Adrenal gland (tissue), 9 donors: ENCODE measurements at regions not wholly inside any gene's neighbourhood (a gene's known extent, or its start where the extent isn't known, plus 50 kb on each side); places are given as distances from the start of the nearest gene placed in this dataset.

Experiments used
- DNase-seq, 7 donors: peaks; one replicate each; pipeline ENCODE4 v3.0.0-alpha.2; 2019 to 2020
- H3K27ac ChIP-seq, 5 donors: fragments of 200-600 bp; sonication (generic) in 4 of 5; 1 replicate in 3 of 5; 2 replicates in 2 of 5; pipeline versions ENCODE4 v1.5.1 to v1.8.0; 2016 to 2020; ENCODE audit warnings: mild to moderate bottlenecking in 1 of 5
- H3K27me3 ChIP-seq: fragments of 200-600 bp; 2 replicates; pipeline ENCODE4 v1.8.0; 2021
- H3K36me3 ChIP-seq, 2 donors: fragments of 200-600 bp; replicated peaks in 1 of 2; 1 replicate in 1 of 2; 2 replicates in 1 of 2; pipeline versions ENCODE4 v1.5.1 to v1.8.0; 2018 to 2022
- H3K4me1 ChIP-seq, 2 donors: fragments of 200-600 bp; replicated peaks in 1 of 2; 1 replicate in 1 of 2; 2 replicates in 1 of 2; pipeline versions ENCODE4 v1.5.1 to v1.8.0; 2018 to 2021
- H3K4me3 ChIP-seq, 4 donors: fragments of 200-600 bp; sonication (generic) in 3 of 4; one replicate each; pipeline ENCODE4 v1.5.1; 2016 to 2018
- H3K9me3 ChIP-seq, 3 donors: fragments of 200-600 bp; sonication (generic) in 1 of 3; replicated peaks in 1 of 3; 1 replicate in 2 of 3; 2 replicates in 1 of 3; pipeline versions ENCODE4 v1.5.1 to v1.8.0; 2016 to 2021
- POLR2A ChIP-seq, 2 donors: fragments of 450-650 bp; IDR thresholded peaks; one replicate each; pipeline ENCODE4 v1.6.1; 2017; ENCODE audit warnings: antibody characterized with exemption in 2 of 2, mild to moderate bottlenecking in 2 of 2, moderate library complexity in 1 of 2
- WGBS, 4 donors: extraction: QIAGEN DNeasy Blood & Tissue Kit in 2 of 4; methylation state at CpG; one replicate each; pipeline versions ENCODE4 v1.1.5 to v1.1.7; 2013 to 2017; 5-methylcytosine and 5-hydroxymethylcytosine counted together
- intact Hi-C, 2 donors: fragments of 100-400 bp; cut with DNase I; formaldehyde crosslinking; loops; one replicate each; pipeline versions ENCODE4 v1.14.1 to v1.15.0; 2022 to 2023
- TF ChIP-seq, protein P1 (sequence below), 6 experiments: fragments of 450-650 bp in 4 of 6; fragments of 200-600 bp in 2 of 6; sonication (generic) in 1 of 6; IDR thresholded peaks; 1 replicate in 5 of 6; 2 replicates in 1 of 6; pipeline versions ENCODE4 v1.5.1 to v1.8.0; 2016 to 2021; ENCODE audit warnings: antibody characterized with exemption in 6 of 6, mild to moderate bottlenecking in 2 of 6, moderate library complexity in 1 of 6
- donor health status: healthy with polysubstance abuse.
- donor health status: Bipolar disorder and iron deficiency.
- donor health status: DM: yes; HTN: yes; CAD: no.
- donor health status: DM: no; HTN: no; CAD: no.
- donor health status: DM: no; HTN: no; CAD: no.

- DNase-seq = no peak
- Histone ChIP-seq H3K27ac (no peak overlapping the region), H3K27me3 (no peaks in the 10 kb centered on the region), H3K9me3 (no peaks in the 10 kb centered on the region), H3K36me3 (no peaks in the 10 kb centered on the region), H3K4me3 (no peak overlapping the region), H3K4me1 (peaks cover 0 to 10% of the 10 kb centered on the region in 2 donors)
- TF ChIP-seq, protein P1, sequence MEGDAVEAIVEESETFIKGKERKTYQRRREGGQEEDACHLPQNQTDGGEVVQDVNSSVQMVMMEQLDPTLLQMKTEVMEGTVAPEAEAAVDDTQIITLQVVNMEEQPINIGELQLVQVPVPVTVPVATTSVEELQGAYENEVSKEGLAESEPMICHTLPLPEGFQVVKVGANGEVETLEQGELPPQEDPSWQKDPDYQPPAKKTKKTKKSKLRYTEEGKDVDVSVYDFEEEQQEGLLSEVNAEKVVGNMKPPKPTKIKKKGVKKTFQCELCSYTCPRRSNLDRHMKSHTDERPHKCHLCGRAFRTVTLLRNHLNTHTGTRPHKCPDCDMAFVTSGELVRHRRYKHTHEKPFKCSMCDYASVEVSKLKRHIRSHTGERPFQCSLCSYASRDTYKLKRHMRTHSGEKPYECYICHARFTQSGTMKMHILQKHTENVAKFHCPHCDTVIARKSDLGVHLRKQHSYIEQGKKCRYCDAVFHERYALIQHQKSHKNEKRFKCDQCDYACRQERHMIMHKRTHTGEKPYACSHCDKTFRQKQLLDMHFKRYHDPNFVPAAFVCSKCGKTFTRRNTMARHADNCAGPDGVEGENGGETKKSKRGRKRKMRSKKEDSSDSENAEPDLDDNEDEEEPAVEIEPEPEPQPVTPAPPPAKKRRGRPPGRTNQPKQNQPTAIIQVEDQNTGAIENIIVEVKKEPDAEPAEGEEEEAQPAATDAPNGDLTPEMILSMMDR (IDR thresholded peaks at IDR 0.05) = no peak
- TF ChIP-seq POLR2A (IDR thresholded peaks at IDR 0.05) = no peak
- WGBS, 4 donors = 82 to 91% (median 89%) methylated on average over 13 of the region's 13 CpGs
- intact Hi-C loops = no loop called here
These were observed 98.6 kb downstream of the SIK1 start for GRCh38 chr21:43328185-43328957.

- Histone ChIP-seq H3K4me3 (no peak overlapping the region), H3K36me3 (no peaks in the 10 kb centered on the region), H3K9me3 (no peaks in the 10 kb centered on the region), H3K27ac (no peak overlapping the region), H3K4me1 (no peaks in the 10 kb centered on the region), H3K27me3 (no peaks in the 10 kb centered on the region)
- WGBS, 4 donors = 51 to 59% (median 55%) methylated on average over 11 of the region's 11 CpGs
- intact Hi-C loops = no loop called here
- no peak for DNase-seq
- TF ChIP-seq, protein P1 (IDR thresholded peaks at IDR 0.05) = no peak
- no peak for TF ChIP-seq POLR2A (IDR thresholded peaks at IDR 0.05)
These were observed 100.8 kb downstream of the SIK1 start for GRCh38 chr21:43325968-43326715.

DNA sequence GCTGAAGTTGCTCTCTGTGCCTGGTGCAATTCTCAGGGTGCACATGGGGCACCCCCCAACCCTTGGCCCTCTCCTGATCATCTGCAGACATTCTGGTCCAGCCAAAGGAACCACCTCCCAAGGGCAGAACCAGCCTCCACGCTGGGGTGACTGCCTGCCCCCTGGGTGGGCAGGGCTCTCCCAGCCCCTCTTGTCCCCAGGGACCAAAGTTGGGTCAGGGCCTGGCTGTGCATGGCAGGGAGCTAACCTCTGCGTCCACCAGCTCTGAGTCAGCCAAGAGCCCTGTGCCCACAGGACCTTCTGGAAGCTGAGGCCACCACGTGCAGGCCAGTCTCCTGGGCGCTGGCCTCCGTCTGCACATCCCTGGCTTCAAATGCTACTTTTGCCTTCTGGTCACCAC is 101.9 kb downstream of the SIK1 start:
- no peak for DNase-seq
- 83 to 95% (median 91%) methylated on average over 4 to 5 of the region's 5 CpGs; no CpG with 5 or more reads in 1 of the 4 donors for WGBS, 4 donors
- no peaks in the 10 kb centered on the region for H3K27me3 ChIP-seq
- no peak overlapping the region for H3K27ac ChIP-seq
- H3K9me3 ChIP-seq = no peaks in the 10 kb centered on the region
- H3K4me3 ChIP-seq = no peak overlapping the region
- intact Hi-C loops = no loop called here
- H3K36me3 ChIP-seq = no peaks in the 10 kb centered on the region
- no peak for TF ChIP-seq POLR2A (IDR thresholded peaks at IDR 0.05)
- TF ChIP-seq, protein P1 (IDR thresholded peaks at IDR 0.05) = no peak
- no peaks in the 10 kb centered on the region for H3K4me1 ChIP-seq

DNA sequence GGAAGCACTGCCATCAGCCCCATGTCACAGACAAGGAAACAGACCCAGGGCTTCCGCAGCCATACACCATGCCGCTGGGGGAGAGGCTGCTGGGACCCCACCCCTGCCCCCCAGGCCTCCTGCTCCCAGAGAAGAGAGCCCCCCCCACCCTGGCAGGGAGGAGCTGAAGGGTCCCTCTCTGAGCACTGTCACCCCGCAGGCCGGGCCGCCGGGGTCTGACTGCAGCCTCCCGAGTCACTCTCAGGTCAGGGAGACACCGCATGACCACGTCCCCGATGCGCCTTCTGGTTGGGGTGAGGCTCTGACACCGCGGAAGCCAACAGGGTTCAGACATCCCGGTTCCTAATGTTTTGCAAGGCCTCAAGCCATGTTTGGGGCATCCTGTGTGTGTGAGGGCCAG is 102.3 kb downstream of the SIK1 start:
- 80 to 94% (median 86%) methylated on average over 1 to 14 of the region's 14 CpGs for WGBS, 4 donors
- Histone ChIP-seq H3K4me3 (no peak overlapping the region), H3K4me1 (no peaks in the 10 kb centered on the region), H3K36me3 (no peaks in the 10 kb centered on the region), H3K27ac (no peak overlapping the region), H3K9me3 (no peaks in the 10 kb centered on the region), H3K27me3 (no peaks in the 10 kb centered on the region)
- TF ChIP-seq, protein P1 (IDR thresholded peaks at IDR 0.05) = no peak
- TF ChIP-seq POLR2A (IDR thresholded peaks at IDR 0.05) = no peak
- no peak for DNase-seq
- intact Hi-C loops = no loop called here
